ENCODE measurements at regions not wholly inside any gene's neighbourhood (a gene's known extent, or its start where the extent isn't known, plus 50 kb on each side); places are given as distances from the start of the nearest gene placed in this dataset.
"Not testable (repeated sequence)": the region's sequence is repeated elsewhere in the genome, so short reads cannot be mapped to it uniquely, and the experiment has no call there.

- no peak for DNase-seq
Observed at GRCh38 chr12:112616469-112617152, 174.9 kb upstream of the RPH3A start.

- no peak for DNase-seq
Observed at GRCh38 chr12:112617153-112617505, 174.4 kb upstream of the RPH3A start.

GRCh38 chr12:112627851-112628250 is 163.7 kb upstream of the RPH3A start:
- DNase-seq = no peak

- not testable (repeated sequence) for DNase-seq
Observed at GRCh38 chr12:112631974-112632373, 159.6 kb upstream of the RPH3A start.

- no peak for DNase-seq
Observed at GRCh38 chr12:112635036-112635435, 156.5 kb upstream of the RPH3A start.

- DNase-seq = no peak
Observed at GRCh38 chr12:112638420-112638819, 153.1 kb upstream of the RPH3A start.

DNA sequence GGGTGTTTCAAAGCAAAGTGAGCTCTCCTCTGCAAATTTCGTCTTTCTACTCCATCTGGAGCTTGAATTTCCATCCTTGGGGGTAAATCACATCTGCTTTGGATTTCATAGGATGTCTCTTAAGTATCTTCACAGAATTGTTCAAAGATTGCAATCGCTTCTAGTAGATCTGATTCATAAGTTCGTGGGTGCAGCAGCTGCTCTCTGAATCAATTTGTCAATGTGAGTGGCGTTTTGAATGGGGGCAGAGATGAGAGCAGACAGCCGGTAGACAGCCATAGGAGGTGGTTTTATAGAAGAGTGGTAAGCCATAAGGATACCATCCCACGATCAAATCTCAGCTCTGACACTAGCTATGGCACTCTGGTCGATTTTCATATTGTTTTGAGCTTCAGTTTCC is 146.0 kb upstream of the RPH3A start:
- no peak for DNase-seq

DNA sequence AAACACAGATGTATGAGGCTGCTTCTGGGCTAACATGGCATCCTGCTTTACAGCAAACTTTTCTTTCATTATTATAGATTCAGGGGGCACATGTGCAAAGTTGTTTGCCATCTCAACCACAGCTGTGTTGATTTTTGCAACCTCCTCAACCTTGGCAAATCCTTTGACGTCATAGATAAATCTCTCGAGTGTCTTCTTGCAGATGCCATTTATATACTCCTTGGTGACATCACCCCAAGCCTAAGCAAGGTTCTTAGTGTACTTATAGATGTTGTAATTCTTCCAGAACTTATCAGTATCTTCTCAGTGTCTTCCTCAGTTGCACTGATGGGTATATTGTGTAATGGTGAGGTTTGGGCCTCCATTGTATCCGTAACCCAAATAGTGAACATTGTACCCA is 135.4 kb upstream of the RPH3A start:
- no peak for DNase-seq

GRCh38 chr12:112664569-112664968 is 127.0 kb upstream of the RPH3A start:
- no peak for DNase-seq

DNA sequence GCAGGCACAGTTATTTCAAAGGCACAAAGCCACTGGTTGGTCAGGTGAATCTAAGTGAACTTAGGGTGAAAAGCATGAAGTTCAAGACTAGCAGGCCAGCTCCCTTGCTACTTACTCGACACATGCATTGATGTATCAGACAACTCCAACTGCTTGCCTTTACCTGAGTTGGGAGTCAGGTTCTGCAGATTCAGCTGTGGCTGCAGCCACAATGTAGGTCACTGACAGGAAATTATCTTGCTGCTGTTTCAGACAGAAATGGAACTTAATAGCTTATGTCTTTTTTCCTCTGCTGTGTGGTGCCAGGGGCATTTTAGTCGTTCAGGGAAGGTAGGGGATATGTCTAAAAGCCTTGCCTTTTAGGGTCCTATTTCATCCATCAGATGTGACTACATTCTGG is 125.6 kb upstream of the RPH3A start:
- no peak for DNase-seq

GRCh38 chr12:112671564-112671963 is 120.0 kb upstream of the RPH3A start:
- DNase-seq = no peak

GRCh38 chr12:112674539-112674938 is 117.0 kb upstream of the RPH3A start:
- no peak for DNase-seq

- no peak for DNase-seq
Observed at GRCh38 chr12:112676507-112676906, 115.0 kb upstream of the RPH3A start.

DNA sequence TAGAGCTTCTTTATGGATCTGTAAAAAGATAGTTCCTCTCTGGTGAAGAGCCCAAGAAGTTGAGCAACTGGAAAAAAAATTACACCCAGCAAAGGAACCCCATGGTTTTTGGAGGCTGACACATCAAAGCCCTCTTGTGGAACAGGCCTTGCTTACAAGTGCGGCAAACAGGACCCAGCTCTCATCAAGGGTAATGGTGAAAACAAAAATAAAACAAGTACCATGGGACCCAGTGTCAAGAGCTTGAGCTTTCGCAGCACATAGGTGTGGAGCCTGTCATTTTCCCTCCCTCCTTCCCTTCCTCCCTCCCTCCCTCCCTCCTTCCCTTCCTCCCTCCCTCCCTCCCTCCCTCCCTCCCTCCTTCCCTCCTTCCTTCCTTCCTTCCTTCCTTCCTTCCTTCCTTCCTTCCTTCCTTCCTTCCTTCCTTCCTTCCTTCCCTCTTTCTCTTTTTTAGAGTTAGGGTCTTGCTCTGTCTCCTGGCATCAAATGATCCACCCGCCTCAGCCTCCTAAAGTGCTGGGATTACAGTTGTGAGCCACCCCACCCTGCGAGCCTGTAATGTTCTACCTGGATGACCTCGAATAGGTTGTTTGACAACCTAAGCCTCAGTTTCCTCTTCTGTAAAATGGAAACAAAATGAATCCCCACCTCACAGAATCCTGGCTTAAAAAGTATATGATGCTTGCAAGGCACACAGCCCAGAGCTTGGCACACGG is 114.3 kb upstream of the RPH3A start:
- DNase-seq = no peak

DNA sequence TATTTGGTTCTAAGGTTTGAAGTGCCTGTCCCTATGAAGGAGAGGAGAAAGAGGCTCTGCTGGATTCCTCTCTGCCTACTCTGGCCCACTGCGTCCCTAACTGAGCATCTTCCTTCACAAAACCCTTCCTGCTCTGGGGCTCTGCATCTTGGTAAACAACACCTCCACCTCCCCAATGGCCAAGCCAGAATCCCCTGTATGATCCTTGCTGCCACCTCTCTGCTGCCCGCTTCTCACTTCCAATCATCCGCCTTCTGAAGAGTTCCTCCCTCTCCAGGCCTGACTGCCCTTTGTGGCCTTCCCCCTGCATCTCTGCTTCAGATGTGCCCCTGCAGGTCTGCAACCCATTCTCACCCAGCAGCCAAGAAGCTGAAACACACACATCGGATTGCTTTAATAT is 110.6 kb upstream of the RPH3A start:
- DNase-seq = no peak

GRCh38 chr12:112682586-112682985 is 109.0 kb upstream of the RPH3A start:
- no peak for DNase-seq

- no peak for DNase-seq
Observed at GRCh38 chr12:112684742-112685141, 106.8 kb upstream of the RPH3A start.

GRCh38 chr12:112685321-112685720 is 106.2 kb upstream of the RPH3A start:
- DNase-seq = no peak

- DNase-seq = no peak
Observed at GRCh38 chr12:112686373-112686772, 105.2 kb upstream of the RPH3A start.

GRCh38 chr12:112694065-112694464 is 97.5 kb upstream of the RPH3A start:
- no peak for DNase-seq

DNA sequence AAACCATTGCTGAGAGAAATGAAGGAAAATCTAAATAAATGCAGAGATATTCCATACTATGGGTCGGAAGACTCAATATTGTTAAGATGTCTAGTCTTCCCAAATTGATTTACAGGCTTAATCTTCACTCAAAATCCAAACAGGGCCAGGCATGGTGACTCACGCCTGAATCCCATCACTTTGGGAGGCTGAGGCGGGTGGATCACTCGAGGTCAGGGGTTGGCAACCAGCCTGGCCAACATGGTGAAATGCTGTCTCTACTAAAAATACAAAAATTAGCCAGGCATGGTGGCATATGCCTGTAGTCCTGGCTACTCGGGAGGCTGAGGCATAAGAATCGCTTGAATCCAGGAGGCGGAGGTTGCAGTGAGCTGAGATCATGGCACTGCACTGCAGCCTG is 94.1 kb upstream of the RPH3A start:
- not testable (repeated sequence) for DNase-seq

DNA sequence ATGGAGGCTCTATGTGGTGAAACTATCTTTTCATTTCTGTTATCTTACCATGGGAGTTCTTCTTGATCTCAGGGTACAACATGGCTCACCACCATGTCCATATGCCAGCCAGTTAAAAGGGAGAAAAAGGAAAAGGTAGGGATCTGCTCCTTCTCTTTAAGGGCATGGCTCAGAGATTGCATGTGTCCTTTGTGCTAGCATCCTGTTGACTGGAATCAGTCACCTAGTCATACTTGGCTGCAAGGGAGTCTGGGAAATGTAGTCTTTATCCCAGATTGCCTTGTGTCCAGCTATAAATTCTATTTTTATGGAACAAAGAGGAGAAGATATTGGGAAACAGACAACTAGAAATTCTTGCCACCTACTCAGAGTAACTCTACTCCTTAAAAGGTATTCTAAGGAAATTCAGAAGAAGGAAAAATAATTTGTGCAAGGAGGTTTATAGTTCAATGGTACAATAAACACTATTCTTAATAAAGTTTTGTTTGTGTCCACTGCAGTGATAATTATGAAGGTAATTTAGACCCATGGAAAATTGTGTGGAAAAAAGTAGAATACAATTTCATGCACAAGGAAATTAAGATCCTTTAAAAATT is 86.4 kb upstream of the RPH3A start:
- DNase-seq = no peak

DNA sequence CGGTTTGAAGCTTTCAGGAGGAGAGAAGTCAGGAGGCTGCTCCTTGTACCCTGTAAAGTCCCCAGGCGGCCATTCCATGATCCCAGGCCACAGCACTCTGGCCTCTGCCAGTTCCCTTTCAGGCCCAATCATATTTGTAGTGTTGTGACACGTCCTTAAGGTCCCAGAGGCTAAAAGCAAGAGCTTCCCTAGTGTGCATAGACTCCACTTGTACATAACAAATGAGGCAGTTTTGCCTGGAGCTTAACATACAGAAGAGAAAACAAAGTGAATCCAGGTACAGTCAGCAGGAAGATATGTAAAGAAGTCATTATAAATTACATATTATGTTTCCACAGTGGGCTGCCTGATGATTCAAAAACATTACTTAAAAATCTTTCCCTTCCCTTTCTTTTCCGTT is 81.1 kb upstream of the RPH3A start:
- DNase-seq = no peak

GRCh38 chr12:112711026-112711425 is 80.5 kb upstream of the RPH3A start:
- DNase-seq = no peak

GRCh38 chr12:112711507-112711906 is 80.0 kb upstream of the RPH3A start:
- no peak for DNase-seq
